IgD-negative memory B cell (primary cell): ENCODE measurements at regions not wholly inside any gene's neighbourhood (a gene's known extent, or its start where the extent isn't known, plus 50 kb on each side); places are given as distances from the start of the nearest gene placed in this dataset.

Source experiments
- H3K27ac Mint-ChIP-seq, 3 donors: one replicate each; pipeline ENCODE4 v1.8.0; 2020 to 2022; ENCODE audit warnings: mild to moderate bottlenecking in 3 of 3, mixed read lengths in 3 of 3, moderate library complexity in 1 of 3
- H3K27me3 Mint-ChIP-seq: one replicate; pipeline ENCODE4 v1.8.0; 2021; ENCODE audit warnings: mixed read lengths
- H3K36me3 Mint-ChIP-seq: one replicate; pipeline ENCODE4 v1.8.0; 2020; ENCODE audit warnings: mild to moderate bottlenecking, mixed read lengths
- H3K4me1 Mint-ChIP-seq, 3 donors: one replicate each; pipeline ENCODE4 v1.8.0; 2020 to 2022; ENCODE audit warnings: mixed read lengths in 3 of 3, mild to moderate bottlenecking in 1 of 3
- H3K4me3 Mint-ChIP-seq, 4 donors: one replicate each; pipeline ENCODE4 v1.8.0; 2020 to 2022; ENCODE audit warnings: mild to moderate bottlenecking in 4 of 4, mixed read lengths in 4 of 4, moderate library complexity in 3 of 4
- H3K9me3 Mint-ChIP-seq, 3 donors: one replicate each; pipeline ENCODE4 v1.8.0; 2020 to 2021; ENCODE audit warnings: mixed read lengths in 3 of 3, mild to moderate bottlenecking in 1 of 3

DNA sequence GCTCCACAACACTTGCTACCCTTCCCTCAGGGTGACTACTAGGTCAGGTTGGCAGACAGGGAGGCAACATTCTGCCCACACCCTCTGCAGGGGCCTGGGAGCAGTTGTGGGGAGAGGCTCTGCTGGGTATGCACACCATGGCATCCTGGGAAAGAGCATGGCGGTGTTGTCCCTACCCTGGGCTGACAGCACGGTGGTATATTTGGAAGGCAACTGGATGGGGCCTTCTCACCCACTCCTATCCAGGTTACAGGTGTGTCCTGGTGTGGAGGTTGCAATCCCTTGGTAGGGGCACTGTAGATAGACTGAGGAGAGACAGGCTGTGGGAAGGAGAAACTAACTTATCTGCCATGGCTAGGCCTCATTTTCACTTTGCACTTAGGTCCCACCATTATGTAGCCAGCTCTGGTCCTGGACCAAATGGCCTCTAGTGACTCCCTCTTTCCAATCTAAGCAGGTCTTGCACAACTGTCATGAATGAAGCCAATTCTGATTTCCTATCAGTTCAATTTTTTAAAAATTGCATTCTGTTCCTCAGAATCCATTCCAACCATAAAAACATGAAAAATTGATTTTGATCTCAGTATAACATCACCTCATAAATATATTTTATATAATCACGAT, 54.0 kb upstream of the CD44 start:
- H3K4me3 Mint-ChIP-seq = no peak overlapping the region
- H3K4me1 Mint-ChIP-seq = peaks cover 43 to 62% (median 58%) of the 10 kb centered on the region in 3 donors
- no peaks in the 10 kb centered on the region for H3K36me3 Mint-ChIP-seq
- H3K27me3 Mint-ChIP-seq = no peaks in the 10 kb centered on the region
- no peaks in the 10 kb centered on the region for H3K9me3 Mint-ChIP-seq
- H3K27ac Mint-ChIP-seq = peak overlapping the region; percentile 92 to 98 (median 97)

DNA sequence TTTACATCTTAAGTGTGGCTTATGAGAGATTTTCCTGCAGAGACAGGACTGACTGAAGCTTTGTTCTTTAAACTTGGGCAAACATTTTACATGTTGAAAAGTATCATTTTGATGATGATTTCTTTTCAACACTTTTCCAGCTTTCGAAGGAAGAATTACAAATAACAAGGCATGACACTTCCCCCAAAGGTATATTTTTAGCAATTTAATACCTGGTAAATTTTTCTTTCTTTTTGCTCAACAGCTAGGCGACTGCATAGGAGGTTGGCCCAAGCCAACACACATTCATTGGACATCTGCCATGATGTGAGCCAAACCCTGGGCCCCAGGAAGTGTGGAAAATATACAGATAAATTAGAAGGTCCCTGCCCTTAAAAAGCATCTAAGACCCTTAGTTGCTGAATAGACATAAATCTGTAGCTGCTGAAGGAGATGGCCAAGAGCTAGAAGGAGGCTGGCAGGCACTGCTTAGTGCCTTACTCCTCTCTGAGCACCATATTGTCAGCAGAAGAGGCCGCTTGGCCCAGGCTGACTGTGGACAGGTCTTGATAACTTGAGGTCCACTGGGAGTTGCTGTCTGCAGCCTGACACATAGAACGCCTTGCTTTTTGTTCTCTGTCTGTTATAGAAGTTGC, 53.3 kb upstream of the CD44 start:
- peak overlapping the region in 2 of 3 donors; percentile 13 to 97 for H3K27ac Mint-ChIP-seq
- peak overlapping the region in 1 of 4 donors; percentile 36 for H3K4me3 Mint-ChIP-seq
- H3K4me1 Mint-ChIP-seq = peaks cover 49 to 64% (median 60%) of the 10 kb centered on the region in 3 donors
- H3K27me3 Mint-ChIP-seq = no peaks in the 10 kb centered on the region
- no peaks in the 10 kb centered on the region for H3K9me3 Mint-ChIP-seq
- H3K36me3 Mint-ChIP-seq = no peaks in the 10 kb centered on the region

DNA sequence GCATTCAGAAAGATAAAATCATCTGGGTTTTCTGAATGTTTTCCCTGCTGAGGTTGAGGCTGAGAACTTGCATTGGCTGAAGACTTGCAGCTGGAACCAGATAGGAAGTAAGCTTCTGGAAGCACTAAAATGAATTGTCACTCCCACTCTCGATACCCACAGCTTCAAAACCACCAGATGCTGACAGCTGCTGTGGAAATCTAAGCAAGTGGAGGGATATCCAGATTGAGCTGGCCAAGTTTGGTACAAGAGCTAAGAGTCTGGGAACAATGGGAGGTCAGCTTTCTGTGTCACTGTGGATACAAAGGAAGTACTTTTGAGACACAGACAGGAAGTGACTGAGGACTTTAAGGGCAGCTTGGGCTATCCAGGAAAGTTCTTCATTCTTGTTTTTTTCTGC, 51.3 kb upstream of the CD44 start:
- H3K36me3 Mint-ChIP-seq = no peaks in the 10 kb centered on the region
- H3K9me3 Mint-ChIP-seq = no peaks in the 10 kb centered on the region
- no peaks in the 10 kb centered on the region for H3K27me3 Mint-ChIP-seq
- peak overlapping the region in 1 of 4 donors; percentile 89 for H3K4me3 Mint-ChIP-seq
- no peak overlapping the region for H3K27ac Mint-ChIP-seq
- H3K4me1 Mint-ChIP-seq = peaks cover 41 to 54% (median 48%) of the 10 kb centered on the region in 3 donors

DNA sequence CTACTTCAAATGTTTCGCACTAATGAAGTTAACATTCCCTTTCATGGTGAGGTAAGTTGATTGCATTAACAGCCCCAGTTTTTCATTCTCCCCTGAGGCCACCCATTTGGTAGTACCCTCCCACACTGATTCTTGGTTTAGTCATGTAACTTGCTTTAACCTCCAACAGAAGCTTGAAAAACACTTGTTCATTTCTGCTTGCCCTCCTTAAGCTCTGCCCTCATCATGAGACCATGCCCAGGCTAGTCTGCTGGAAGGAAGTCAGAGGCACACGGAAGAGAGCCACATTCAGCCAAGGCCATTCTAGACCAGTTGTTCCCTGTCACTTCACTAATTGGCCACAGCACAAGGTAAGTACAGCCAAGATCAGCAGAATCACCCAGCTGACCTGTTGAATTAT, 50.7 kb upstream of the CD44 start:
- Mint-ChIP-seq H3K4me3 (peak overlapping the region in 2 of 4 donors; percentile 51 to 89), H3K36me3 (peaks cover 1% of the 10 kb centered on the region), H3K27ac (peak overlapping the region in 1 of 3 donors; percentile 63), H3K4me1 (peaks cover 37 to 49% (median 44%) of the 10 kb centered on the region in 3 donors), H3K9me3 (no peaks in the 10 kb centered on the region), H3K27me3 (no peaks in the 10 kb centered on the region)

DNA sequence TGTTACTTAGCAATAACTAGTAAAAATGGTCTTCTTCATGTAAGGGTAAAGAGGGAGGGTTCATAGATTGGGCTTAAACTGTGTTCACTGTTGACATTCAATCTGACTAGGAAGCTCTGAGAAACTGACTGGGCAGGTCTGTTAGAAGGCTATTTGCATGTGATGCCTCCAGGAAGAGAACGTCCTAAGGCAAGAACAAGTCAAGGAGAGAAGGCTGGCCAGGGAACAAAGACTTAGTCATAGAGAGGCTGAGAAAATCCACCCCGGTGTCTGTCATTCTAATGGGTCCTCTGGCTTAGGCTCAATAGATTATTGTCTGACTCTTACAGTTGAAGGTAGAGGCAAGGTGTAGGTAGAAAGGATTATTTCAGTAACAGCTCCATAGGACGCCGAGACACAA, 50.3 kb upstream of the CD44 start:
- H3K4me3 Mint-ChIP-seq = peak overlapping the region in 2 of 4 donors; percentile 51 to 89
- no peaks in the 10 kb centered on the region for H3K9me3 Mint-ChIP-seq
- peaks cover 33 to 45% (median 41%) of the 10 kb centered on the region in 3 donors for H3K4me1 Mint-ChIP-seq
- peak overlapping the region in 2 of 3 donors; percentile 19 to 63 for H3K27ac Mint-ChIP-seq
- peaks cover 2% of the 10 kb centered on the region for H3K36me3 Mint-ChIP-seq
- no peaks in the 10 kb centered on the region for H3K27me3 Mint-ChIP-seq
